Colonic mucosa (tissue), 4 donors: ENCODE measurements at regions not wholly inside any gene's neighbourhood (a gene's known extent, or its start where the extent isn't known, plus 50 kb on each side); places are given as distances from the start of the nearest gene placed in this dataset.
A peak's percentile ranks its signal among the peaks of the same experiment; 100 is the strongest.

Experiments used
- DNase-seq: peaks from one replicate; pipeline ENCODE4 v3.0.0-alpha.2; 2020
- H3K27ac ChIP-seq: fragments of 200-600 bp; one replicate; pipeline ENCODE4 v1.8.0; 2021
- H3K27me3 ChIP-seq: fragments of 200-600 bp; one replicate; pipeline ENCODE4 v1.8.0; 2021
- H3K36me3 ChIP-seq: fragments of 200-600 bp; one replicate; pipeline ENCODE4 v1.8.0; 2021
- H3K4me1 ChIP-seq: fragments of 200-600 bp; one replicate; pipeline ENCODE4 v1.8.0; 2021; ENCODE audit warnings: mild to moderate bottlenecking
- H3K4me3 ChIP-seq: fragments of 200-600 bp; one replicate; pipeline ENCODE4 v1.8.0; 2021
- H3K9ac ChIP-seq, 2 donors: one replicate each; pipeline ENCODE4 v1.7.0; 2013; ENCODE audit warnings: control low read depth in 2 of 2, low read depth in 2 of 2, low read length in 2 of 2
- H3K9me3 ChIP-seq: fragments of 200-600 bp; one replicate; pipeline ENCODE4 v1.8.0; 2021
- CTCF ChIP-seq: fragments of 200-600 bp; IDR thresholded peaks from one replicate; pipeline ENCODE4 v1.8.0; 2022; ENCODE audit warnings: antibody characterized with exemption, mild to moderate bottlenecking
- intact Hi-C: fragments of 100-400 bp; cut with DNase I; formaldehyde crosslinking; loops from one replicate; pipeline ENCODE4 v1.14.1; 2022
- donor health status: healthy.
- donor health status: DM: no; HTN: no; CAD: no.
- donor health status: DM: no; HTN: no; CAD: no.

GRCh38 chr17:77740481-77740880, 218.0 kb upstream of the TNRC6C start:
- DNase-seq, result no peak
- Histone ChIP-seq H3K4me3 (no peak overlapping the region), H3K27ac (no peak overlapping the region), H3K27me3 (peaks cover 6% of the 10 kb centered on the region), H3K9ac (no peak overlapping the region), H3K4me1 (no peaks in the 10 kb centered on the region), H3K9me3 (no peaks in the 10 kb centered on the region), H3K36me3 (no peaks in the 10 kb centered on the region)
- intact Hi-C loops, result no loop called here
- TF ChIP-seq CTCF, result no peak

- Histone ChIP-seq H3K27me3 (peaks cover 6% of the 10 kb centered on the region), H3K9me3 (no peaks in the 10 kb centered on the region), H3K4me1 (no peaks in the 10 kb centered on the region), H3K36me3 (no peaks in the 10 kb centered on the region), H3K27ac (no peak overlapping the region), H3K9ac (no peak overlapping the region), H3K4me3 (no peak overlapping the region)
- peak; percentile 35 for TF ChIP-seq CTCF
- DNase-seq, result peak; percentile 33
- intact Hi-C loops, result no loop called here
Measured at GRCh38 chr17:77741109-77741508, 217.4 kb upstream of the TNRC6C start.

- intact Hi-C loops, result no loop called here
- Histone ChIP-seq H3K9ac (no peak overlapping the region), H3K9me3 (no peaks in the 10 kb centered on the region), H3K27me3 (no peaks in the 10 kb centered on the region), H3K27ac (no peak overlapping the region), H3K36me3 (no peaks in the 10 kb centered on the region), H3K4me3 (no peak overlapping the region), H3K4me1 (no peaks in the 10 kb centered on the region)
- no peak for TF ChIP-seq CTCF
- no peak for DNase-seq
Measured at GRCh38 chr17:77742579-77742978, 215.9 kb upstream of the TNRC6C start.

- Histone ChIP-seq H3K4me3 (no peak overlapping the region), H3K9ac (no peak overlapping the region), H3K27ac (no peak overlapping the region), H3K27me3 (no peaks in the 10 kb centered on the region), H3K36me3 (no peaks in the 10 kb centered on the region), H3K9me3 (no peaks in the 10 kb centered on the region), H3K4me1 (no peaks in the 10 kb centered on the region)
- intact Hi-C loops, result no loop called here
- no peak for TF ChIP-seq CTCF
- DNase-seq, result no peak
Measured at GRCh38 chr17:77744066-77744988, 214.2 kb upstream of the TNRC6C start.

GRCh38 chr17:77745702-77746101, 212.8 kb upstream of the TNRC6C start:
- intact Hi-C loops, result no loop called here
- DNase-seq, result no peak
- TF ChIP-seq CTCF, result no peak

More at GRCh38 chr17:77745702-77746101, 212.8 kb upstream of the TNRC6C start:
- no peak overlapping the region for H3K9ac ChIP-seq
- no peak overlapping the region for H3K27ac ChIP-seq
- no peaks in the 10 kb centered on the region for H3K4me1 ChIP-seq
- no peak overlapping the region for H3K4me3 ChIP-seq
- H3K27me3 ChIP-seq, result no peaks in the 10 kb centered on the region
- no peaks in the 10 kb centered on the region for H3K9me3 ChIP-seq
- H3K36me3 ChIP-seq, result no peaks in the 10 kb centered on the region
